Esophagus muscularis mucosa (tissue), 4 donors: ENCODE measurements at regions not wholly inside any gene's neighbourhood (a gene's known extent, or its start where the extent isn't known, plus 50 kb on each side); places are given as distances from the start of the nearest gene placed in this dataset.

ENCODE experiments used
- CTCF ChIP-seq, 3 experiments: fragments of 200-600 bp in 2 of 3; fragments of 450-650 bp in 1 of 3; sonication (generic) in 2 of 3; IDR thresholded peaks; one replicate each; pipeline ENCODE4 v1.5.1; 2017 to 2019; ENCODE audit warnings: antibody characterized with exemption in 3 of 3, mild to moderate bottlenecking in 2 of 3, moderate library complexity in 1 of 3
- EP300 ChIP-seq: sonication (generic); formaldehyde crosslinking; IDR thresholded peaks from one replicate; pipeline ENCODE4 v1.6.1; 2017; ENCODE audit warnings: antibody characterized with exemption
- POLR2A ChIP-seq: fragments of 450-650 bp; IDR thresholded peaks from one replicate; pipeline ENCODE4 v1.6.1; 2017; ENCODE audit warnings: antibody characterized with exemption, moderate library complexity, mild to moderate bottlenecking, low read depth

GRCh38 chr20:16844406-16844805 lies 96.2 kb downstream of the OTOR start:
- TF ChIP-seq CTCF (IDR thresholded peaks at IDR 0.05): no peak
- TF ChIP-seq POLR2A: no peak
- TF ChIP-seq EP300: no peak
